AML-193 (cell line): ENCODE measurements at regions not wholly inside any gene's neighbourhood (a gene's known extent, or its start where the extent isn't known, plus 50 kb on each side); places are given as distances from the start of the nearest gene placed in this dataset.
"Not testable (repeated sequence)": the region's sequence is repeated elsewhere in the genome, so short reads cannot be mapped to it uniquely, and the experiment has no call there.

ENCODE experiments used
- DNase-seq, 2 experiments: peaks; one replicate each; lab custom pipeline; 2025; lab: John Stamatoyannopoulos, UW

DNA sequence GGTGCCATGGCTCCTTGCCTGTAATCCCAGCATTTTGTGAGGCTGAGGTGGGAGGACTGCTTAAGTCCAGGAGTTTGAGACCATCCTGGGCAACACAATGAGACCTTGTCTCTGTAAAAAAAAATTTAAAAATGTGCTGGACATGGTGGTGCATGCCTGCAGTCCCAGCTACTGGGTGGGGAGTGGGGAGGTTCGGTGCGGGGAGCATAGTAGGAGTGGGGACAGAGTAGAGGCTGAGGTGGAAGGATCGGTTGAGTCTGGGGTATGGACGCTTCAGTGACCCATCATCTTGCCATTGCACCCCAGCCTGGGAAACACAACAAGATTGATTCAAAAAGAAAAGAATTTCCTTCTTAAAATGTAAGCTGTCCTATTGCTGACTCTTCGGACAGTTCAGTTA, 1490.0 kb upstream of the GBE1 start:
- no peak for DNase-seq

GRCh38 chr3:83250613-83251012, 1489.2 kb upstream of the GBE1 start:
- DNase-seq: no peak

GRCh38 chr3:83248454-83248853, 1487.0 kb upstream of the GBE1 start:
- DNase-seq: no peak

- no peak for DNase-seq
Measured at GRCh38 chr3:83235180-83235814, 1473.9 kb upstream of the GBE1 start.

DNA sequence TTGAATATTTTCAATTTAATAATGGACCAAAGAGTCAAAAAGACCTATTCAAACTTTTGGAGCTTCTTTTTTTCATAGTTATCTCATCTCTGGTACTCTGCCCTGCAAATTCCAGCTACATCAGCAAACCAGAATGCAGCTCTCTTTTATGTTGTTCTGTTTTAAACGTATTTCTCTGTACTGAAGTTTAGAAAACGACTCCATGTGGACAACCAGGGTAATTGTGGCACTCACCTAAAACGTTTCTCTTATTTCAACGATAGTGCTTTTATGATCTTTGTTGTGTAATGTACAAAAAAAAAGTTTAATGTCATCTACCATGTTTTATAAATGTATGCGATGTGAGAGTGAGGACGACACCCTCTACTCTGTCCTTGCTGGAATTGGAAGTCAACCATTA, 1472.3 kb upstream of the GBE1 start:
- DNase-seq: no peak

DNA sequence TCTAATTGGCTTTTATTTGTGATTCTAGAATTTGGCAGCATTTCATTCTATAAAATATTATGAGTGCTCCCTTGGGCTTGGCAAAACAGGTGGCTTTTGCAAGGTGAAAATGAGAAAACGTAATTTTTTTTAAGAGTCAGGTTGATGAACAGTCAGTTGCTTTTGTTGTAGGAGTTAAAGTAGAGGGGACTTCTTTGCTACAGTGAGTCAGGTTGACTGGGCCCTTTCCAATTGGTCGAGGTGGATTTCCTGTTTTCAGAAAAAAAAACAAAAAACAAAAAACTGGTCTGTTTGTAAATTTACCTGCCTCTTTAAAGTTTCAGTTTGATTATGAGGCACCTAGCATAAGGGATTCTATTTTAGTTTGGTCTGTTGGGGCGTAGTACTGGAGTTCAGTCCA, 1469.4 kb upstream of the GBE1 start:
- DNase-seq: no peak

- DNase-seq: no peak
Measured at GRCh38 chr3:83230376-83230775, 1468.9 kb upstream of the GBE1 start.

- DNase-seq: no peak
Measured at GRCh38 chr3:83226751-83227150, 1465.3 kb upstream of the GBE1 start.

DNA sequence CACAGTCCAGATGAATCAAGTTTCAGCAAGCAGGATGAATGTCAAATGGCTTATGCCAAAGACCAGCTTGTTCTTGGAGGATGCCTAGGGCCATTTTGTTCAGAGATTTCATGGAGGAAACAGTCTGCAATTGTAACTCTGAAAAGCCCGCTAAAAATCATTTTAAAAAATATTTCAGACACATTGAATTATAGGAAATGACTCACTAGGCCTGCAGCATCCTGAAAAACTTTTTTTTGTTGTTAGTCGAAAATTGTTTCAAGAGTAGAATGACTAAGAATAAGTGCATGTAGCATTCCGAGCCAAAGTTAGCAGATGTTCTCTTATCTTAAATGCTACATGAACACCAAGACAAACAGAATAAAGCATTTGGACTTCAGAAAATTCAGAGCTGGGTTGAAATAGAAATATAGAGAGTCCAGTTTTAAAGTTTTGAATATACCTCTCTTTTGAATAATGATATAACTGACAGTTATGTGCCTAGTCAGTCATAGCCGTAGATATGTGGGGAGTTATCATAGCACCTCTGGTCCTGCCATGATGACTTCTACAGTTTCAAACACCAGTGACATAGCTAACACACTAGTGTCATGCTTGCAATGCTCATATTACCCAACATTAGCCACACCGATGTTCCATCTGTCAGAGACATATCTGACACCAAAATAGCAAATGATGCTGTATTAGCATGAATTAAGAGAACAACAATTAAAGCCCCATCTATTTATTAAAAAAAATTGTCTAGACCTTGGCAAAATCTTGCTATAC, 1462.8 kb upstream of the GBE1 start:
- no peak for DNase-seq

- DNase-seq: no peak
Measured at GRCh38 chr3:83218383-83219200, 1457.1 kb upstream of the GBE1 start.

DNA sequence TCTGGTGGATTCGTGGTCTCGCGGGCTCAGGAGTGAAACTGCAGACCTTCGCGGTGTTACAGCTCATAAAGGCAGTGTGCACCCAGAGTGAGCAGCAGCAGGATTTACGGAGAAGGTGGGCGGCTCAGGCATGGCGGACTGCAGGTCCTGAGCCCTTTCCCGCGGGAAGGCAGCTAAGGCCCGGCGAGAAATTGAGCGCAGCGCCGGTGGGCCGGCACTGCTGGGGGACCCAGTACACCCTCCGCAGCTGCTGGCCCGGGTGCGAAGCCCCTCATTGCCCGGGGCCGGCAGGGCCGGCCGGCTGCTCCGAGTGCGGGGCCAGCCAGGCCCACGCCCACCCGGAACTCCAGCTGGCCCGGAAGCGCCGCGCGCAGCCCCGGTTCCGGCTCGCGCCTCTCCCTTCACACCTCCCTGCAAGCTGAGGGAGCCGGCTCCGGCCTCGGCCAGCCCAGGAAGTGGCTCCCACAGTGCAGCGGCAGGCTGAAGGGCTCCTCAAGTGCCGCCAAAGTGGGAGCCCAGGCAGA, 1456.2 kb upstream of the GBE1 start:
- not testable (repeated sequence) for DNase-seq

GRCh38 chr3:83216919-83217594, 1455.6 kb upstream of the GBE1 start:
- DNase-seq: no peak

DNA sequence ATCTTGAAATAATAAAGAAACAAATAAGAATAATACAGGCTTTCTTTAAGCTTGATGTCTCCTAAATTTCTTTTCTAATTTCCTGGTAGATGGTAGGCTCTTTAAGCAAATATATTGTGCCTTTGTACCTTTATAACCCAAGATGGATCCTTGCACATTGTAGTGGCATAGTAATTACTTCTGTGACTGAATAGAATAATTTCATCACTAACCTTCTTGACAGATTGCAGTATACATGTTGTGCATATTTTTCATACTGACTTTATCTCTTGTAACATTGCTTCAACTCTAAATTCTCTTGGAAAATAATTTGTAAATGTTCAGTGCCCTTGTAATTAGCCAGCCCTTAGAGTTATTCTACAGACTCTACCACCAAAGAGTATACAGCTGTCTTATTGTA, 1433.8 kb upstream of the GBE1 start:
- no peak for DNase-seq

DNA sequence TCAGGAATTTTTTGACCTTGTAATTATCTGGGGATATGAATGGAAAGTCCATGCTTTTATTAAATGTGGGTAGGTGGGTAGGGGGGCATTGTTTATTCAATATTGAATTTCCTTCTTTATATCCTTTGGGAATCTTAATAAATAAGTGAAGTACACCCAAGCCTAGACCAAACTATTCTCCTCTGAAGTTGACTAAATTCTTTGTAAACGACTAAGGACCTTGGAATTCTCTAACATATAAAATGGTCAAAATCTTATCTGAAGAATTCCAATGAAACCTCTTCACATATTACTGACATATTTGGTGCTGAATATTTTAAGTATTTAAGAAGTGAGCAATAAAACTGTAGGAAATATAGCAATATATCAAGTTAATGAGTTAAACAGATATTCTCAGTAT, 1432.1 kb upstream of the GBE1 start:
- DNase-seq: no peak

DNA sequence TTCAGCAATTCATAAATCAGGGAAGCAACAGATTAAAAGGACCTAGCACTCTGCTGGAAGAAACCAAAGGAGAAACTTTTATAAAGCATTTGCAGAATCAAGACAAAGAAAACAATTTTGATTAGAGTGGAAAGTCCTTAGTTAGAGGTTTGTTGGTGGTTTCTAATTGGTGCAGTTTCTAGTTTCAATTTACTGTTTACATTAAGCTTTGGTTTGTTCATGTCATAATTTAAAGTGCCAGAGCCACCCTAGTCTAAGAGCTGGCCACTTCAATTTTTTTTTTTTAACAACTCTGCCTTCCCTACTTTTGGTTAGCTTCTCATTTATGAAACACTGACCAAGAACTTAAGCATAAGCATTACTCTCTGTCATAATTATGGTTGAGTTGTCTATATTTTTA, 1428.2 kb upstream of the GBE1 start:
- DNase-seq: no peak

GRCh38 chr3:83169473-83169872, 1408.0 kb upstream of the GBE1 start:
- no peak for DNase-seq

GRCh38 chr3:83150896-83151295, 1389.5 kb upstream of the GBE1 start:
- no peak for DNase-seq

- no peak for DNase-seq
Measured at GRCh38 chr3:83140983-83141382, 1379.5 kb upstream of the GBE1 start.

DNA sequence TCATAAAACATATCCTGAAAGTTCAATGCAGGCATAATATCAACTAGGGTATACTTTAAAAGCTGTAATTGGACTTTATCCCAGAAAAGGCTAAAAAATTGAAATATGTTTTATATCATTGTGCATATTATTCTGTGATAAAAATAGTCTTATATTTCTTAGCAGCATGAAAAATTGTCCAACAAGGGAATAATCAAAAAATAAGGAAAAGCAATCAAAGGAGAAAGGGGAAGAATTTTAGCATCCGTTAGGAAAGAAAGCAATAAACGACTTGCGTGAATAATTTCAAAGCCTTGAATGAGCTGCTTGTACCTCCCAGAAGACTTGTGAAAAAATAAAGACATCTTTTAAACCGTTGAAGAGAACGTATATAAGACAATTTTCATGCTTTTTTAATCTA, 1369.8 kb upstream of the GBE1 start:
- no peak for DNase-seq

GRCh38 chr3:83122774-83123350, 1361.4 kb upstream of the GBE1 start:
- DNase-seq: no peak

- DNase-seq: no peak
Measured at GRCh38 chr3:83093222-83093572, 1331.8 kb upstream of the GBE1 start.
